Pancreas (tissue), 10 donors: ENCODE measurements at regions not wholly inside any gene's neighbourhood (a gene's known extent, or its start where the extent isn't known, plus 50 kb on each side); places are given as distances from the start of the nearest gene placed in this dataset.

Experiments used
- ATAC-seq, 4 donors: fragments of 200-7000 bp; cut with Tn5 transposase; one replicate each; pipeline versions ENCODE4 v1.8.0 to v1.9.1; 2020; ENCODE audit warnings: mild to moderate bottlenecking in 4 of 4, moderate library complexity in 4 of 4
- DNase-seq, 6 donors: peaks; one replicate each; pipeline ENCODE4 v3.0.0-alpha.2; 2020
- FAIRE-seq: peaks from 2 replicates; lab custom pipeline; 2012; peaks lifted over from hg19 to GRCh38; lab: Jason Lieb, UNC
- H3K27ac ChIP-seq, 4 donors: fragments of 200-600 bp; sonication (generic); 1 replicate in 3 of 4; 2 replicates in 1 of 4; pipeline versions ENCODE4 v1.5.0 to v1.8.0; 2020
- H3K27me3 ChIP-seq, 4 donors: fragments of 200-600 bp; one replicate each; pipeline ENCODE4 v1.8.0; 2021
- H3K36me3 ChIP-seq, 3 donors: fragments of 200-600 bp; sonication (generic) in 1 of 3; one replicate each; pipeline versions ENCODE4 v1.5.0 to v1.8.0; 2020 to 2021
- H3K4me1 ChIP-seq, 3 donors: fragments of 200-600 bp; one replicate each; pipeline ENCODE4 v1.8.0; 2021
- H3K4me3 ChIP-seq, 4 donors: fragments of 200-600 bp; sonication (generic) in 2 of 4; one replicate each; pipeline versions ENCODE4 v1.5.0 to v1.8.0; 2020 to 2021
- H3K9me3 ChIP-seq, 4 donors: fragments of 200-600 bp; one replicate each; pipeline ENCODE4 v1.8.0; 2021
- CTCF ChIP-seq, 4 donors: fragments of 200-600 bp; sonication (generic) in 3 of 4; IDR thresholded peaks; one replicate each; pipeline versions ENCODE4 v1.5.0 to v1.8.0; 2021; ENCODE audit warnings: antibody characterized with exemption in 4 of 4
- WGBS, 2 donors: extraction: QIAGEN DNeasy Blood & Tissue Kit; methylation state at CpG; one replicate each; pipeline ENCODE4 v1.1.7; 2013; 5-methylcytosine and 5-hydroxymethylcytosine counted together
- intact Hi-C, 3 donors: fragments of 100-400 bp; cut with DNase I; formaldehyde crosslinking; loops; one replicate each; pipeline versions ENCODE4 v1.11.1 to v1.14.2; 2022
- donor health status: healthy with polysubstance abuse.
- donor health status: DM: no; HTN: no; CAD: no; lungs with moderate emphysema.
- donor health status: DM: no; HTN: no; CAD: no.
- donor health status: control.
- donor health status: control.
- donor health status: Bipolar disorder and iron deficiency.
- donor health status: DM: yes; HTN: yes; CAD: no.
- donor health status: DM: no; HTN: no; CAD: no.
- donor health status: DM: no; HTN: no; CAD: no.
- donor health status: DM: yes; HTN: yes; CAD: no.

DNA sequence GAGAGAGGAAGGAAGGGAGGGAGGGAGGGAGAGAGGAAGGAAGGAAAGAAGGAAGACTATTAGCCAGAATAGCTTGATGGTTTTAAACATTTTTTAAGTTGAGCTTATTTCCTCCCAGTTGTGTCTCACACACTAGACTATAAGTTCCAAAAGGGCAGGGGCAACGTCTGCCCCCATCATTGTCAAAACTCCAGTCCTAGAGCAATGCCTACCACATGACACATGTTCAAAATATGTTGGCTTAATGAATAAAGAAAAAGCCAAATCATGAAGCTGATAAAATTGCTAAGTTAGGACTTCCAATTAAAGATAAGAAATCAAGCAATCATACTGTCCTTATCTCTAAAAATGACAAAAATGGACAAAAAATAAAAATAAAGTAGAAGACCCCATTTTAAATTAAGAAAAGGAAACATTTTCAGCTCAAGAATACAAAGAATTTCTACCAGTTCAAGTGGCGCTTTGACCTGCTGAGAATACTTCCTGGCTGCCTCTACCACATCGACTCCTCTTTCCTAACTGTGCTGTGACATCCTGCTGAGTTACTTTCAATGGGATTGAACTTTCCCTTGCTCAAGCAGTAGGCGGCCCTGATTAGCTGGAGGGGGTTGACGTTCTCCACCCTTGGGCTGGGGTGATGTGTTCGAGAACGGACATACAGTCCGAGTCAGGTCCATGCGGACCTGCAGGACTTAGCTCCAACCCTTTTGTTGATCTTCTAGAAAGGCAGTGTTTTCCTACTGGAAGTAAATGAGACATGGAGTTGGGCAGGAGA lies 283.9 kb upstream of the FOXQ1 start:
- H3K4me1 ChIP-seq: no peaks in the 10 kb centered on the region
- no peaks in the 10 kb centered on the region for H3K36me3 ChIP-seq
- WGBS, 2 donors: 85 to 88% methylated on average over 9 of the region's 9 CpGs
- FAIRE-seq: no peak
- ATAC-seq: no peak
- H3K27ac ChIP-seq: no peak overlapping the region
- no peak overlapping the region for H3K4me3 ChIP-seq
- intact Hi-C loops: no loop called here
- no peak for TF ChIP-seq CTCF (IDR thresholded peaks at IDR 0.05)
- no peaks in the 10 kb centered on the region for H3K9me3 ChIP-seq
- DNase-seq: peak in 1 of 6 donors; percentile 1
- H3K27me3 ChIP-seq: no peaks in the 10 kb centered on the region

DNA sequence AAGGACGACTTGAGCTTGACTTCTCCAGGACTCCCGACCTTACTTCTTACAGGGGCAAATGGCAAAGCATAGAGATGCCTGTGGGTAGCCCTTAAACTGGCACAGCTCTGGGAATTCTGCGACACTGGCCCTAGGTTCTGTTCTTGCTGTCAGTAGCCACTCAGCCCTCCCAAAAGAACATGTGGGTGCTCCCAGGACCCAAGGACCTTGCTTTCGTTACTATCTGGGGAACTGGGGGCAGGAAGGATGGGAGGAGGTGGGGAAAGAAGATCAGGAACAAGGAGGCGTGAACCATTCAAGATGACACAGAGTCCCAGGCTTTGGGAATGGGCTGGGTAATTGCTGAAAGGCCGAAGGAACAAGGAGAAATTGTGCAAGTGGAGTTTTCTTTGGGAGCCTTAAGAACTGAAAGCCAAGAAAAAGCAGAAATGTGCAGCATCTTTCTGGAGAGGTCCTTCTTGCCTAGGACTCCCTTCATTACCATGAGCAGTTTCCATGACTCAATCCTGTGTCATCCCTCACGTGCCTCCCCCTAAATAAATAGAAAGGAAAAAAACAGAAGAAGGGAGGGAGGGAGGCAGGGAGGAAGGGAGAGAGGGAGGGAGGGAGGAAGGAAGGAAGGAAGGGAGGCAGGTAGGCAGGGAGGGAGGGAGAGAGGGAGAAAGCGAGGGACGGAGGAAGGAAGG lies 284.6 kb upstream of the FOXQ1 start:
- ATAC-seq (no peak), DNase-seq (no peak), FAIRE-seq (no peak)
- Histone ChIP-seq H3K27me3 (no peaks in the 10 kb centered on the region), H3K27ac (no peak overlapping the region), H3K4me1 (no peaks in the 10 kb centered on the region), H3K4me3 (no peak overlapping the region), H3K9me3 (no peaks in the 10 kb centered on the region), H3K36me3 (no peaks in the 10 kb centered on the region)
- WGBS, 2 donors: 71 to 80% methylated on average over 9 of the region's 9 CpGs
- intact Hi-C loops: no loop called here
- no peak for TF ChIP-seq CTCF (IDR thresholded peaks at IDR 0.05)

DNA sequence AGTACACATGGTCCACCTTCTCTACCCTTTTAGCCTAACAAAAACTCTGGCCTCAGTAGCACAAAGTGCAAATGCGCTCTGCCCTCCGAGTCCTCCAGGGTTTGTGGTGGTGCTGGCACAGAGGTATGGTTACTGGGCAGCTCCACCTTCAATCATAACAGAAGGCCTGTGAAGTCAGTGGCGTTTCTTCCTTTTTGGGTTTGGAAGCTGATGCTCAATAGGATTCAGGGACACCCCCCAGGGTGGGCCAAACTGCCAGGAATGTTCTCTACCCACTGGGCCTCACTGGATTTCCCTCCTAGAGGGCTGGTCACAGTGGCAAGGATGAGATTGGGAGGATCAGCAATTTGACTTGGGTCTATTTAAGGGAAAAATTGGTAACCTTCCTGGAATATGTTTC lies 286.1 kb upstream of the FOXQ1 start:
- Histone ChIP-seq H3K36me3 (no peaks in the 10 kb centered on the region), H3K9me3 (no peaks in the 10 kb centered on the region), H3K27ac (no peak overlapping the region), H3K4me1 (no peaks in the 10 kb centered on the region), H3K4me3 (no peak overlapping the region), H3K27me3 (no peaks in the 10 kb centered on the region)
- intact Hi-C loops: no loop called here
- ATAC-seq: no peak
- 88 to 95% methylated on average over 3 of the region's 3 CpGs for WGBS, 2 donors
- FAIRE-seq: no peak
- TF ChIP-seq CTCF (IDR thresholded peaks at IDR 0.05): no peak
- no peak for DNase-seq

GRCh38 chr6:1024587-1024986 lies 287.3 kb upstream of the FOXQ1 start:
- ATAC-seq (no peak), DNase-seq (no peak), FAIRE-seq (no peak)
- H3K27ac ChIP-seq: no peak overlapping the region
- H3K4me3 ChIP-seq: no peak overlapping the region
- intact Hi-C loops: no loop called here
- no peaks in the 10 kb centered on the region for H3K9me3 ChIP-seq
- H3K36me3 ChIP-seq: no peaks in the 10 kb centered on the region
- 80 to 86% methylated on average over 9 of the region's 9 CpGs for WGBS, 2 donors
- H3K4me1 ChIP-seq: no peaks in the 10 kb centered on the region
- TF ChIP-seq CTCF (IDR thresholded peaks at IDR 0.05): no peak
- H3K27me3 ChIP-seq: no peaks in the 10 kb centered on the region

- FAIRE-seq: no peak
- H3K36me3 ChIP-seq: no peaks in the 10 kb centered on the region
These were observed 287.7 kb upstream of the FOXQ1 start for GRCh38 chr6:1024161-1024560.

More at GRCh38 chr6:1024161-1024560, 287.7 kb upstream of the FOXQ1 start:
- DNase-seq: no peak
- H3K9me3 ChIP-seq: no peaks in the 10 kb centered on the region
- 86 to 92% methylated on average over 6 of the region's 6 CpGs for WGBS, 2 donors
- no peaks in the 10 kb centered on the region for H3K27me3 ChIP-seq
- ATAC-seq: no peak
- no peak overlapping the region for H3K4me3 ChIP-seq
- no peak for TF ChIP-seq CTCF (IDR thresholded peaks at IDR 0.05)
- H3K27ac ChIP-seq: no peak overlapping the region
- H3K4me1 ChIP-seq: no peaks in the 10 kb centered on the region
- intact Hi-C loops: no loop called here
